Keratinocyte (primary cell): ENCODE measurements at regions not wholly inside any gene's neighbourhood (a gene's known extent, or its start where the extent isn't known, plus 50 kb on each side); places are given as distances from the start of the nearest gene placed in this dataset.

Experiments
- DNase-seq: peaks from one replicate; pipeline ENCODE4 v3.0.0-alpha.2; 2011; ENCODE audit warnings: low read depth, missing footprints, low spot score
- FAIRE-seq: peaks from 2 replicates; lab custom pipeline; 2011; peaks lifted over from hg19 to GRCh38; lab: Jason Lieb, UNC
- H2AFZ ChIP-seq: 2 replicates; pipeline ENCODE4 v1.6.0; 2012; ENCODE audit warnings: low read length, control low read depth, inconsistent platforms; ENCODE audit not compliant: control insufficient read depth
- H3K27ac ChIP-seq: 2 replicates; pipeline ENCODE4 v1.5.1; 2011; ENCODE audit warnings: low read length; ENCODE audit not compliant: control insufficient read depth, insufficient read depth
- H3K27me3 ChIP-seq: 3 replicates; pipeline ENCODE4 v1.6.0; 2011; ENCODE audit warnings: low read length; ENCODE audit not compliant: control insufficient read depth, insufficient read depth; ENCODE audit errors: extremely low read depth
- H3K36me3 ChIP-seq, 2 experiments: 2 replicates in 1 of 2; 3 replicates in 1 of 2; pipeline ENCODE4 v1.5.1; 2011; ENCODE audit warnings: low read length in 2 of 2, mild to moderate bottlenecking in 1 of 2; ENCODE audit not compliant: control insufficient read depth in 2 of 2, insufficient read depth in 2 of 2; ENCODE audit errors: extremely low read depth in 1 of 2
- H3K4me1 ChIP-seq: 3 replicates; pipeline ENCODE4 v1.5.1; 2011; ENCODE audit warnings: low read length; ENCODE audit not compliant: control insufficient read depth, insufficient read depth; ENCODE audit errors: extremely low read depth
- H3K4me2 ChIP-seq: 3 replicates; pipeline ENCODE4 v1.6.0; 2011; ENCODE audit warnings: low read depth, low read length; ENCODE audit not compliant: control insufficient read depth, insufficient read depth; ENCODE audit errors: extremely low read depth
- H3K4me3 ChIP-seq, 3 experiments: fragments of 200-600 bp in 1 of 3; sonication (generic) in 1 of 3; 2 replicates in 2 of 3; 3 replicates in 1 of 3; pipeline ENCODE4 v1.5.1; 2011 to 2016; ENCODE audit warnings: low read length in 3 of 3, mild to moderate bottlenecking in 3 of 3, control low read depth in 2 of 3, inconsistent platforms in 1 of 3, low read depth in 1 of 3, mixed read lengths in 1 of 3, mixed run types in 1 of 3, moderate library complexity in 1 of 3; ENCODE audit not compliant: control insufficient read depth in 2 of 3, insufficient read depth in 2 of 3; ENCODE audit errors: extremely low read depth in 1 of 3
- H3K79me2 ChIP-seq: 2 replicates; pipeline ENCODE4 v1.6.0; 2012; ENCODE audit warnings: low read length; ENCODE audit not compliant: control insufficient read depth, insufficient read depth
- H3K9ac ChIP-seq: 3 replicates; pipeline ENCODE4 v1.6.0; 2011; ENCODE audit warnings: low read length; ENCODE audit not compliant: control insufficient read depth, insufficient read depth; ENCODE audit errors: extremely low read depth
- H3K9me1 ChIP-seq: 3 replicates; pipeline ENCODE4 v1.6.0; 2011; ENCODE audit warnings: low read length; ENCODE audit not compliant: control insufficient read depth, insufficient read depth; ENCODE audit errors: extremely low read depth
- H3K9me3 ChIP-seq: 2 replicates; pipeline ENCODE4 v1.5.1; 2012; ENCODE audit warnings: low read depth, low read length; ENCODE audit not compliant: control insufficient read depth
- H4K20me1 ChIP-seq: 3 replicates; pipeline ENCODE4 v1.6.0; 2011; ENCODE audit warnings: low read length; ENCODE audit not compliant: control insufficient read depth, insufficient read depth; ENCODE audit errors: extremely low read depth
- CTCF ChIP-seq, 3 experiments: IDR thresholded peaks in 1 of 3; conservative IDR thresholded peaks in 1 of 3; optimal IDR thresholded peaks in 1 of 3; 2 replicates in 2 of 3; 3 replicates in 1 of 3; pipeline versions ENCODE3 to v1.5.1; 2011; ENCODE audit warnings: low read length in 3 of 3, mild to moderate bottlenecking in 3 of 3, moderate library complexity in 2 of 3, control low read depth in 1 of 3, inconsistent platforms in 1 of 3; ENCODE audit not compliant: insufficient read depth in 2 of 3; ENCODE audit errors: extremely low read depth in 1 of 3
- EZH2 ChIP-seq: IDR thresholded peaks from one replicate; pipeline ENCODE4 v1.6.1; 2012; ENCODE audit warnings: inconsistent platforms, mild to moderate bottlenecking, low read length, moderate library complexity
- dilution Hi-C: fragments of 300-500 bp; cut with MboI; formaldehyde crosslinking; loops from one replicate; pipeline ENCODE4 v1.7.0; 2020; ENCODE audit warnings: low sequenced_read_pairs; ENCODE audit not compliant: extremely low pct_ligation_motif_present

GRCh38 chr3:187998611-187999010 is 155.3 kb upstream of the LPP start:
- Histone ChIP-seq H3K79me2 (no peaks in the 10 kb centered on the region), H3K4me1 (peaks cover 9% of the 10 kb centered on the region), H3K27me3 (no peaks in the 10 kb centered on the region), H3K9me1 (no peaks in the 10 kb centered on the region), H3K4me2 (no peak overlapping the region), H3K4me3 (no peak overlapping the region), H3K36me3 (no peaks in the 10 kb centered on the region), H4K20me1 (no peaks in the 10 kb centered on the region), H3K9me3 (no peaks in the 10 kb centered on the region), H3K9ac (no peak overlapping the region), H2AFZ (no peak overlapping the region), H3K27ac (no peak overlapping the region)
- no peak for TF ChIP-seq EZH2
- TF ChIP-seq CTCF (optimal IDR thresholded peaks at IDR 0.05 in 1 of 3, IDR thresholded peaks at IDR 0.05 in 1 of 3, conservative IDR thresholded peaks at IDR 0.05 in 1 of 3; ENCODE audit: extremely low read depth in 1 of 3, insufficient read depth in 2 of 3, low read length in 3 of 3), result no peak
- no peak for FAIRE-seq
- DNase-seq, result no peak
- dilution Hi-C loops, result no loop called here

DNA sequence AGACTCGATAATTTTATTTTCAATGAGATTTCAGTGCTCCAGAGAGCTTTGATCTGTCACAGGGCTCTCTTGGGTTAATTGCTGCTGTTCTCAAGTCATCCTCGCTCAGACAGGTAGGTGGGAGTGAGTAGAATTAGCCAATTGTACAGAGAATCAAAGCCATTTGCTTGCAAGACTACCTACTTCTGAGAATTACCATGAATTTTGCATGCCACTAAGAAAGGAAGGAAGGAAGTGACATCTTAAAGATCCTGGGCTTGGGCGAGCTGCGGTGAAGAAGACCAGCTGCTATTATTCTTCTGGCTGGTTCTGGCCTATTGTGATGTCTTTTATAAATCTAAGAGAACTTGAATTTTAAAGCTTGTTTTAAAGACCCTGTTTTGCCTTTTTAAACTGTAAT is 154.1 kb upstream of the LPP start:
- no peak overlapping the region for H3K4me2 ChIP-seq
- peaks cover 4% of the 10 kb centered on the region for H3K4me1 ChIP-seq
- no peaks in the 10 kb centered on the region for H3K79me2 ChIP-seq
- no peak overlapping the region for H3K9ac ChIP-seq
- TF ChIP-seq CTCF (optimal IDR thresholded peaks at IDR 0.05 in 1 of 3, IDR thresholded peaks at IDR 0.05 in 1 of 3, conservative IDR thresholded peaks at IDR 0.05 in 1 of 3; ENCODE audit: extremely low read depth in 1 of 3, insufficient read depth in 2 of 3, low read length in 3 of 3) (no peak), EZH2 (no peak)
- H3K9me1 ChIP-seq, result no peaks in the 10 kb centered on the region
- dilution Hi-C loops, result no loop called here
- DNase-seq, result no peak
- H3K4me3 ChIP-seq, result no peak overlapping the region
- no peaks in the 10 kb centered on the region for H3K9me3 ChIP-seq
- H3K36me3 ChIP-seq, result no peaks in the 10 kb centered on the region
- no peak for FAIRE-seq
- H3K27me3 ChIP-seq, result no peaks in the 10 kb centered on the region
- H2AFZ ChIP-seq, result no peak overlapping the region
- H3K27ac ChIP-seq, result no peak overlapping the region
- no peaks in the 10 kb centered on the region for H4K20me1 ChIP-seq
